GM23338 (cell line): ENCODE measurements at regions not wholly inside any gene's neighbourhood (a gene's known extent, or its start where the extent isn't known, plus 50 kb on each side); places are given as distances from the start of the nearest gene placed in this dataset.

Experiments used
- ATAC-seq: fragments of 200-7000 bp; cut with Tn5 transposase; 3 replicates; pipeline ENCODE4 v1.9.1; 2020
- DNase-seq: peaks from one replicate; pipeline ENCODE4 v3.0.0-alpha.2; 2015; ENCODE audit warnings: low spot score
- H2AFZ ChIP-seq: fragments of 200-600 bp; sonication (generic); 2 replicates; pipeline ENCODE4 v1.8.0; 2016; ENCODE audit warnings: antibody characterized with exemption, mild to moderate bottlenecking, moderate library complexity
- H3F3A ChIP-seq: fragments of 200-600 bp; sonication (generic); replicated peaks from 2 replicates; pipeline ENCODE4 v1.8.0; 2017; ENCODE audit warnings: antibody characterized with exemption, mixed run types, low read depth
- H3K27ac ChIP-seq: fragments of 200-600 bp; sonication (generic); 2 replicates; pipeline ENCODE4 v1.6.1; 2016; ENCODE audit warnings: low read depth
- H3K27me3 ChIP-seq: fragments of 200-600 bp; sonication (generic); 2 replicates; pipeline ENCODE4 v1.8.0; 2016; ENCODE audit warnings: mild to moderate bottlenecking, mixed run types, moderate library complexity; ENCODE audit not compliant: insufficient read depth
- H3K36me3 ChIP-seq: fragments of 200-600 bp; sonication (generic); 2 replicates; pipeline ENCODE4 v1.8.0; 2016; ENCODE audit warnings: mild to moderate bottlenecking; ENCODE audit not compliant: insufficient read depth
- H3K4me1 ChIP-seq: fragments of 200-600 bp; sonication (generic); 2 replicates; pipeline ENCODE4 v1.8.0; 2016; ENCODE audit warnings: mild to moderate bottlenecking, moderate library complexity; ENCODE audit not compliant: insufficient read depth
- H3K4me2 ChIP-seq: fragments of 200-600 bp; sonication (generic); 2 replicates; pipeline ENCODE4 v1.7.1; 2017; ENCODE audit warnings: mixed run types
- H3K4me3 ChIP-seq: fragments of 200-600 bp; sonication (generic); 2 replicates; pipeline ENCODE4 v1.6.1; 2016; ENCODE audit warnings: mixed run types
- H3K79me2 ChIP-seq: fragments of 200-600 bp; sonication (generic); replicated peaks from 2 replicates; pipeline ENCODE4 v1.8.0; 2017; ENCODE audit warnings: mild to moderate bottlenecking; ENCODE audit not compliant: insufficient read depth
- H3K9me2 ChIP-seq: fragments of 200-600 bp; sonication (generic); 2 replicates; pipeline ENCODE4 v1.8.0; 2017; ENCODE audit not compliant: insufficient read depth
- H4K20me1 ChIP-seq: fragments of 200-600 bp; sonication (generic); replicated peaks from 2 replicates; pipeline ENCODE4 v1.8.0; 2017; ENCODE audit warnings: mild to moderate bottlenecking; ENCODE audit not compliant: insufficient read depth
- H3K27ac Mint-ChIP-seq: 2 replicates; pipeline ENCODE4 v1.8.0; 2020; ENCODE audit warnings: inconsistent platforms, mild to moderate bottlenecking, moderate library complexity, mixed read lengths
- H3K27me3 Mint-ChIP-seq: 3 replicates; pipeline ENCODE4 v1.8.0; 2022; ENCODE audit warnings: low read depth, mild to moderate bottlenecking, moderate library complexity, mixed read lengths, inconsistent platforms; ENCODE audit not compliant: insufficient read depth, poor library complexity
- H3K36me3 Mint-ChIP-seq: 3 replicates; pipeline ENCODE4 v1.8.0; 2021; ENCODE audit warnings: low read depth, mild to moderate bottlenecking, inconsistent platforms, moderate library complexity, mixed read lengths
- H3K4me1 Mint-ChIP-seq: 3 replicates; pipeline ENCODE4 v1.8.0; 2020; ENCODE audit warnings: mild to moderate bottlenecking, inconsistent platforms, mixed read lengths
- H3K4me3 Mint-ChIP-seq: 3 replicates; pipeline ENCODE4 v1.8.0; 2021; ENCODE audit warnings: moderate library complexity, mild to moderate bottlenecking, inconsistent platforms, mixed read lengths
- H3K9me3 Mint-ChIP-seq: 3 replicates; pipeline ENCODE4 v1.8.0; 2020; ENCODE audit warnings: moderate library complexity, mild to moderate bottlenecking, inconsistent platforms, mixed read lengths
- CREB1 ChIP-seq: fragments of 250-450 bp; sonication (Bioruptor Pico); IDR thresholded peaks from 2 replicates; pipeline ENCODE4 v1.5.0; 2020; ENCODE audit warnings: low read depth, mild to moderate bottlenecking, moderate library complexity
- CTCF ChIP-seq, 2 experiments: fragments of 200-600 bp in 1 of 2; sonication (generic) in 1 of 2; conservative IDR thresholded peaks; 2 replicates each; pipeline versions ENCODE4 v1.5.1 to v1.6.1; 2016 to 2017; ENCODE audit warnings: antibody characterized with exemption in 2 of 2, low read depth in 2 of 2, mild to moderate bottlenecking in 2 of 2, moderate library complexity in 1 of 2
- EZH2 ChIP-seq: fragments of 200-600 bp; sonication (generic); IDR thresholded peaks from one replicate; pipeline ENCODE4 v1.8.0; 2017; ENCODE audit warnings: antibody characterized with exemption, mild to moderate bottlenecking, low read depth; ENCODE audit not compliant: unreplicated experiment
- EZH2phosphoT487 ChIP-seq: fragments of 200-600 bp; sonication (generic); IDR thresholded peaks from one replicate; pipeline ENCODE4 v1.8.1; 2018; ENCODE audit warnings: antibody characterized with exemption; ENCODE audit not compliant: unreplicated experiment
- JUNB ChIP-seq: IDR thresholded peaks from one replicate; pipeline ENCODE4 v1.6.1; 2016; ENCODE audit warnings: antibody characterized with exemption; ENCODE audit not compliant: unreplicated experiment
- NANOG ChIP-seq: IDR thresholded peaks from 2 replicates; pipeline ENCODE4 v1.6.1; 2016; ENCODE audit warnings: antibody characterized with exemption, borderline replicate concordance
- POLR2AphosphoS5 ChIP-seq: IDR thresholded peaks from 2 replicates; pipeline ENCODE4 v1.6.1; 2016; ENCODE audit warnings: antibody characterized with exemption, low read depth
- REST ChIP-seq: IDR thresholded peaks from one replicate; pipeline ENCODE4 v1.6.1; 2018; ENCODE audit warnings: antibody characterized with exemption; ENCODE audit not compliant: unreplicated experiment
- STAT1 ChIP-seq: IDR thresholded peaks from one replicate; pipeline ENCODE4 v1.6.1; 2016; ENCODE audit warnings: antibody characterized with exemption; ENCODE audit not compliant: unreplicated experiment
- ZNF114 ChIP-seq: fragments of 250-450 bp; sonication (Bioruptor Pico); IDR thresholded peaks from 2 replicates; pipeline ENCODE4 v1.5.0; 2020; ENCODE audit warnings: mild to moderate bottlenecking, moderate library complexity
- ZNF331 ChIP-seq: fragments of 250-450 bp; sonication (Bioruptor Pico); IDR thresholded peaks from 2 replicates; pipeline ENCODE4 v1.5.0; 2020; ENCODE audit warnings: low read depth, mild to moderate bottlenecking, moderate library complexity
- ZNF462 ChIP-seq: fragments of 250-450 bp; sonication (Bioruptor Pico); IDR thresholded peaks from 2 replicates; pipeline ENCODE4 v1.5.0; 2020; ENCODE audit warnings: mild to moderate bottlenecking, moderate library complexity
- TF ChIP-seq, protein P1 (sequence below): IDR thresholded peaks from 2 replicates; pipeline ENCODE4 v1.6.1; 2016; ENCODE audit warnings: antibody characterized with exemption

DNA sequence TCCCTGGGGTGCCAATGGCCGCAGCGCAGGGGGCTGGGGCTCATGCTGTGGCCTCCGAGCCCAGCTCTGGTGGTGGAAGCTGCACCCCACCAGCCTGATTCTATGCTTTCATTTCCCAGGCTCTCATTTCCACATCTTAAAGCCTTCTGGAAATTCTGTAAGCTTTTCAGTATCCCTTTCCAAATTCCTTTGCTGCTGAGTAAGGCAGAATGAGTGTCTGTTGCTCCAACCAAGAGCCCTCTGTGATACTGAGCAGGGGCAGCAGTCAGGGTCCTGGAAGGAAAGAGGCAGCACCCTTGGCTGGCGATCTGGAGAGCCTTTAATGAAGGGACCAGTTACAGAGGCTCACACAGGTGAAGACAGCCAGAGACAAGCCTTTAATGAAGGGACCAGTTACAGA lies 79.5 kb upstream of the FOXF1 start:
- Histone ChIP-seq H4K20me1 (no peaks in the 10 kb centered on the region), H3K27ac (no peak overlapping the region), H3K4me3 (no peak overlapping the region), H3K4me1 (no peaks in the 10 kb centered on the region), H2AFZ (no peak overlapping the region), H3K27me3 (no peaks in the 10 kb centered on the region), H3K4me2 (no peak overlapping the region), H3K79me2 (no peaks in the 10 kb centered on the region), H3K36me3 (no peaks in the 10 kb centered on the region), H3F3A (no peaks in the 10 kb centered on the region), H3K9me2 (no peaks in the 10 kb centered on the region)
- H3K36me3 Mint-ChIP-seq, result no peaks in the 10 kb centered on the region; the same call in 2 of the 3 replicates
- peaks cover 9% of the 10 kb centered on the region for H3K27me3 Mint-ChIP-seq
- no peak overlapping the region for H3K27ac Mint-ChIP-seq
- DNase-seq, result no peak
- H3K9me3 Mint-ChIP-seq, result no peaks in the 10 kb centered on the region; the same call in 2 of the 3 replicates
- no peak for TF ChIP-seq EZH2
- no peak for TF ChIP-seq STAT1
- no peak for TF ChIP-seq REST
- TF ChIP-seq ZNF462, result no peak
- TF ChIP-seq CREB1 (CRISPR knock-in tag), result no peak
- TF ChIP-seq CTCF (conservative IDR thresholded peaks at IDR 0.05; ENCODE audit: low read depth in 2 of 2), result no peak
- no peak for TF ChIP-seq JUNB
- TF ChIP-seq NANOG, result no peak
- TF ChIP-seq EZH2phosphoT487, result no peak
- TF ChIP-seq, protein P1, sequence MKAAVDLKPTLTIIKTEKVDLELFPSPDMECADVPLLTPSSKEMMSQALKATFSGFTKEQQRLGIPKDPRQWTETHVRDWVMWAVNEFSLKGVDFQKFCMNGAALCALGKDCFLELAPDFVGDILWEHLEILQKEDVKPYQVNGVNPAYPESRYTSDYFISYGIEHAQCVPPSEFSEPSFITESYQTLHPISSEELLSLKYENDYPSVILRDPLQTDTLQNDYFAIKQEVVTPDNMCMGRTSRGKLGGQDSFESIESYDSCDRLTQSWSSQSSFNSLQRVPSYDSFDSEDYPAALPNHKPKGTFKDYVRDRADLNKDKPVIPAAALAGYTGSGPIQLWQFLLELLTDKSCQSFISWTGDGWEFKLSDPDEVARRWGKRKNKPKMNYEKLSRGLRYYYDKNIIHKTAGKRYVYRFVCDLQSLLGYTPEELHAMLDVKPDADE, result no peak
- TF ChIP-seq POLR2AphosphoS5, result no peak
- no peak for TF ChIP-seq ZNF114 (CRISPR knock-in tag)
- TF ChIP-seq ZNF331 (CRISPR knock-in tag), result no peak
- peaks cover 5% of the 10 kb centered on the region; the same call in 2 of the 3 replicates for H3K4me1 Mint-ChIP-seq
- no peak for ATAC-seq
- H3K4me3 Mint-ChIP-seq, result no peak overlapping the region
